HL-60 (cell line): ENCODE measurements at regions not wholly inside any gene's neighbourhood (a gene's known extent, or its start where the extent isn't known, plus 50 kb on each side); places are given as distances from the start of the nearest gene placed in this dataset.

ENCODE experiments used
- DNase-seq, 2 experiments: peaks; one replicate each; pipeline ENCODE4 v3.0.0-alpha.2; 2010 to 2020; ENCODE audit warnings: low read depth in 1 of 2, low spot score in 1 of 2
- H3K27ac ChIP-seq: fragments of 250-450 bp; sonication (Bioruptor Pico); replicated peaks from 2 replicates; pipeline ENCODE4 v1.5.1; 2020; ENCODE audit warnings: mild to moderate bottlenecking, moderate library complexity
- H3K27me3 ChIP-seq: fragments of 250-450 bp; sonication (Bioruptor Pico); 2 replicates; pipeline ENCODE4 v1.5.1; 2021; ENCODE audit warnings: mild to moderate bottlenecking, moderate library complexity; ENCODE audit not compliant: insufficient read depth, poor library complexity, severe bottlenecking
- H3K4me3 ChIP-seq: replicated peaks from 2 replicates; pipeline ENCODE4 v1.5.1; 2011; ENCODE audit warnings: mild to moderate bottlenecking, control low read depth, low read length; ENCODE audit not compliant: insufficient read depth
- CTCF ChIP-seq: IDR thresholded peaks from one replicate; pipeline ENCODE4 v1.5.1; 2011; ENCODE audit warnings: low read length, control low read depth, inconsistent platforms; ENCODE audit not compliant: insufficient read depth
- GABPA ChIP-seq: IDR thresholded peaks from 2 replicates; pipeline ENCODE4 v1.6.1; 2012; ENCODE audit warnings: low read depth
- POLR2AphosphoS5 ChIP-seq: IDR thresholded peaks from 2 replicates; pipeline ENCODE4 v1.6.1; 2012; ENCODE audit warnings: low read depth
- REST ChIP-seq: IDR thresholded peaks from 2 replicates; pipeline ENCODE4 v1.6.1; 2012; ENCODE audit warnings: low read depth; ENCODE audit not compliant: insufficient replicate concordance
- SPI1 ChIP-seq: IDR thresholded peaks from 2 replicates; pipeline ENCODE4 v1.6.1; 2012; ENCODE audit warnings: low read depth, mild to moderate bottlenecking, borderline replicate concordance

- Histone ChIP-seq H3K27ac (no peak overlapping the region), H3K4me3 (no peak overlapping the region), H3K27me3 (no peaks in the 10 kb centered on the region)
- no peak for DNase-seq
- no peak for TF ChIP-seq GABPA
- no peak for TF ChIP-seq SPI1
- no peak for TF ChIP-seq POLR2AphosphoS5
- TF ChIP-seq REST: no peak
- TF ChIP-seq CTCF: no peak
These were observed 142.8 kb upstream of the PRDX4 start for GRCh38 chrX:23524467-23524866.

GRCh38 chrX:23525531-23525930, 141.8 kb upstream of the PRDX4 start:
- Histone ChIP-seq H3K27me3 (no peaks in the 10 kb centered on the region), H3K27ac (no peak overlapping the region), H3K4me3 (no peak overlapping the region)
- TF ChIP-seq SPI1 (no peak), GABPA (no peak), CTCF (no peak), POLR2AphosphoS5 (no peak), REST (no peak)
- DNase-seq: no peak

- TF ChIP-seq POLR2AphosphoS5 (no peak), SPI1 (no peak), GABPA (no peak), CTCF (no peak), REST (no peak)
- no peak for DNase-seq
- no peaks in the 10 kb centered on the region for H3K27me3 ChIP-seq
- H3K4me3 ChIP-seq: no peak overlapping the region
- H3K27ac ChIP-seq: no peak overlapping the region
These were observed 126.8 kb upstream of the PRDX4 start for GRCh38 chrX:23540532-23540931.
